Activated CD8-positive, alpha-beta T cell treated with anti-CD3 and anti-CD28 coated beads for 36 hours (primary cell): ENCODE measurements at regions not wholly inside any gene's neighbourhood (a gene's known extent, or its start where the extent isn't known, plus 50 kb on each side); places are given as distances from the start of the nearest gene placed in this dataset.

Source experiments
- ATAC-seq: fragments of 200-7000 bp; cut with Tn5 transposase; one replicate; pipeline ENCODE4 v1.10.0; 2021; ENCODE audit warnings: mild to moderate bottlenecking, moderate library complexity
- CTCF ChIA-PET: fragments of 350-600 bp; sonication (Branson Sonifier 250); formaldehyde crosslinking; loops from one replicate; lab custom pipeline; 2021; ENCODE audit warnings: antibody characterized with exemption; lab: Charles Lee
- POLR2A ChIA-PET: fragments of 350-600 bp; sonication (Branson Sonifier 250); formaldehyde crosslinking; loops from one replicate; lab custom pipeline; 2021; ENCODE audit warnings: antibody characterized with exemption; lab: Charles Lee
- DNase-seq: peaks from one replicate; pipeline ENCODE4 v3.0.0-alpha.2; 2020
- H3K27ac Mint-ChIP-seq: one replicate; pipeline ENCODE4 v1.8.0; 2021; ENCODE audit warnings: mild to moderate bottlenecking, mixed read lengths
- H3K27me3 Mint-ChIP-seq: one replicate; pipeline ENCODE4 v1.8.0; 2021; ENCODE audit warnings: mixed read lengths
- H3K36me3 Mint-ChIP-seq: one replicate; pipeline ENCODE4 v1.8.0; 2021; ENCODE audit warnings: low read depth, mixed read lengths
- H3K4me1 Mint-ChIP-seq: one replicate; pipeline ENCODE4 v1.8.0; 2021; ENCODE audit warnings: low read depth, mixed read lengths
- H3K4me3 Mint-ChIP-seq: one replicate; pipeline ENCODE4 v1.8.0; 2021; ENCODE audit warnings: mild to moderate bottlenecking, moderate library complexity, mixed read lengths
- H3K9me3 Mint-ChIP-seq: one replicate; pipeline ENCODE4 v1.8.0; 2021; ENCODE audit warnings: mixed read lengths
- intact Hi-C: fragments of 100-400 bp; cut with micrococcal nuclease; formaldehyde crosslinking; loops from one replicate; pipeline ENCODE4 v1.10.0; 2022
- TF ChIP-seq, protein P1 (sequence below): fragments of 200-600 bp; IDR thresholded peaks from one replicate; pipeline ENCODE4 v1.8.0; 2022; ENCODE audit warnings: antibody characterized with exemption, mild to moderate bottlenecking

DNA sequence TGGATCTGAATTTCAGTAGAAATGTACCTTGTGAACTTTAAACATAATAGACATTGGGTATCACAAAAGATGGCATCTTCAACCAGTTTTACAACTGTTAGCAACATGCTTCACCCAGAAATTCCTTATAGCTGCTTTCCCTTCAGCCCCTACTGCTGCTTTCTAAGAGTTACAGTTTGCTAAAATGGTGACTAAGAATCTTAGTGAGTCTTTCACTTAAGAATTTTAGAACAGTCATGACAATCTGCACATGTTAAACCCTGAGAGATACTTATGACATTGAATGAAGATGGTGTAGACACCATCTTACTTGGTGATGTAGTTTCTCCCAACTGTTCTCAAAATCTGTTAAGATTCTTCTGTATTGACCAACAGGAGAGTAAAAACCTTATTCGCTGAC lies 129.7 kb upstream of the UBE2E1 start:
- intact Hi-C loops, result no loop called here
- ChIA-PET POLR2A (interaction anchor here (0.8 kb wide), 1 partner anchor 14 kb away, joined by 4 read pairs; no protein-coding TSS in a partner anchor), CTCF (no interaction called here)
- Mint-ChIP-seq H3K4me1 (no peaks in the 10 kb centered on the region), H3K27me3 (peaks cover 8% of the 10 kb centered on the region), H3K36me3 (no peaks in the 10 kb centered on the region), H3K27ac (no peak overlapping the region), H3K4me3 (no peak overlapping the region), H3K9me3 (no peaks in the 10 kb centered on the region)
- ATAC-seq (no peak), DNase-seq (no peak)
- TF ChIP-seq, protein P1, sequence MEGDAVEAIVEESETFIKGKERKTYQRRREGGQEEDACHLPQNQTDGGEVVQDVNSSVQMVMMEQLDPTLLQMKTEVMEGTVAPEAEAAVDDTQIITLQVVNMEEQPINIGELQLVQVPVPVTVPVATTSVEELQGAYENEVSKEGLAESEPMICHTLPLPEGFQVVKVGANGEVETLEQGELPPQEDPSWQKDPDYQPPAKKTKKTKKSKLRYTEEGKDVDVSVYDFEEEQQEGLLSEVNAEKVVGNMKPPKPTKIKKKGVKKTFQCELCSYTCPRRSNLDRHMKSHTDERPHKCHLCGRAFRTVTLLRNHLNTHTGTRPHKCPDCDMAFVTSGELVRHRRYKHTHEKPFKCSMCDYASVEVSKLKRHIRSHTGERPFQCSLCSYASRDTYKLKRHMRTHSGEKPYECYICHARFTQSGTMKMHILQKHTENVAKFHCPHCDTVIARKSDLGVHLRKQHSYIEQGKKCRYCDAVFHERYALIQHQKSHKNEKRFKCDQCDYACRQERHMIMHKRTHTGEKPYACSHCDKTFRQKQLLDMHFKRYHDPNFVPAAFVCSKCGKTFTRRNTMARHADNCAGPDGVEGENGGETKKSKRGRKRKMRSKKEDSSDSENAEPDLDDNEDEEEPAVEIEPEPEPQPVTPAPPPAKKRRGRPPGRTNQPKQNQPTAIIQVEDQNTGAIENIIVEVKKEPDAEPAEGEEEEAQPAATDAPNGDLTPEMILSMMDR, result no peak

DNA sequence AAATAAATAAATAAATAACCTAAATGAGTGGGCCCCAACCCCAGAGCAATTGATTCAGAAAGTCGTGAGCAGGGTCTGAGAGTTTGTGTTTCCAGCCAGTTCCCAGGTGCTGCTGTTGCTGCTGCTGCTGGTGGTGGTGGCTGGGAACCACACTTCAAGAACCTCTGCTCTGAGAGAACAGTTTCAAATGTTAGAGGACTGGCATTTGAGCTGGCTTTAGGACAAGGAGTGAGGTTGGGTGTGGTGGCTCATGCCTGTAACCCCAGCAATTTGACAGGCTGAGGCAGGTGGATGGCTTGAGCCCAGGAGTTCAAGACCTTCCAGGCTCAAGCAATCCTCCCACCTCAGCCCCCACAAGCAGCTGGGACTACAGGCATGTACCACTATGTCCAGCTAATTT lies 123.1 kb upstream of the UBE2E1 start:
- intact Hi-C loops, result no loop called here
- Mint-ChIP-seq H3K4me1 (no peaks in the 10 kb centered on the region), H3K9me3 (no peaks in the 10 kb centered on the region), H3K36me3 (no peaks in the 10 kb centered on the region), H3K27ac (no peak overlapping the region), H3K27me3 (no peaks in the 10 kb centered on the region), H3K4me3 (no peak overlapping the region)
- DNase-seq, result no peak
- TF ChIP-seq, protein P1, result no peak
- no peak for ATAC-seq
- POLR2A ChIA-PET, result no interaction called here
- CTCF ChIA-PET, result no interaction called here

DNA sequence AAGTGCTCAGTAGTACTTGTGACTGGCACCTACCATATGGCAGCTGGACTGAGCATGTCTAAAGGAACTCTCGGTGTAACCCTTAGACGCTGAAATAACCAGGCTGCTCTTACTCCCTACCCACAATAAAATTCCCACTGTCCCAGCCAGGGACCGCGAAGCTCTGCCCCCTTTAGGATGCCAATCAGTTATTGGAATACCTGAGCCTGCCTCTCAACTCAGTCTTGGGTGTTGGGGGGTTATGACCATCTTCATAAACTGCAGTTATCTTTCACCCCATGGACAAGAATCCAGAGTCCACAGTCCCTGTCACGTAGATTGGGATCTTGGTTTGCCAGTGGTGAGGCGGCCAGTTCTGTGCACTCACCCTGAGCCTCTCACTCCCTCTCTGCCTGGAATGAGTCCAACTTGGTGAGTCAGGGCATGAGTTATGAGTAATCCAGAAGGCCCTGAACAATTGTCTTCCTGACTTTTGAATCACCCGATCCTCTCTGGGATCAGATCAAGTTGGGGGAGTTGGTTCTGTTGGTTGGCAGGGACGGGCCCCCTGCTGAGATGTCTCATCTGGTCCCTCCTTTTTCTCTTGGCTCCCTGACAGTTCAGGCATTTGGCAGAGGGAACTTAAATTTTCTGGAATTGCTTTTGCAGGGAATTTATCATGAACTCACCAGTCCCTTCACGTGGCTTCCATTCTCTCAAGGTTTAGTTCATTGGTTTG lies 120.1 kb upstream of the UBE2E1 start:
- H3K4me3 Mint-ChIP-seq, result no peak overlapping the region
- no peak for ATAC-seq
- ChIA-PET POLR2A (no interaction called here), CTCF (no interaction called here)
- H3K36me3 Mint-ChIP-seq, result no peaks in the 10 kb centered on the region
- H3K9me3 Mint-ChIP-seq, result peaks cover 9% of the 10 kb centered on the region
- no peaks in the 10 kb centered on the region for H3K4me1 Mint-ChIP-seq
- TF ChIP-seq, protein P1, result no peak
- peak; percentile 16 for DNase-seq
- intact Hi-C loops, result no loop called here
- H3K27me3 Mint-ChIP-seq, result no peaks in the 10 kb centered on the region
- H3K27ac Mint-ChIP-seq, result no peak overlapping the region

DNA sequence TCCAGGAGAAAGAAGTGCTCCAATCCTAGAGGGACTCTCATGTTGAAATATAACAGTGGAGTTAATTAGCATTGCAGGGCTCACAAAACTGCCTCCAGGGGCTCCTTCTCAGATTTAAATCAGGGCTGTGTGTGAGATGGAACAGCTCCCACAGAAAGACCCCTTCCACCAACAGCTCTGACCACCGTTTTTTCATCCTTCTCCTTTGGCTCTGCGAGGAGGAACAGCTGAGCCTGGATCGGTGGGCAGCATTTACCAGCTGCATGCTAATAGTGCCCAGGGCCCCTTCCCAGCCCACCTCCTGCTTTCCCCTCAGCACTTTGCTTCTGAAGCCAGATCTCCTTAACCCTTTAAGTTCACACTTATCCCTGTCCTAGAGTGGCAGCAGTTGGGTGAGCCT lies 119.2 kb upstream of the UBE2E1 start:
- H3K27me3 Mint-ChIP-seq, result no peaks in the 10 kb centered on the region
- no peak overlapping the region for H3K4me3 Mint-ChIP-seq
- CTCF ChIA-PET, result no interaction called here
- H3K27ac Mint-ChIP-seq, result no peak overlapping the region
- no peaks in the 10 kb centered on the region for H3K36me3 Mint-ChIP-seq
- intact Hi-C loops, result no loop called here
- DNase-seq (no peak), ATAC-seq (no peak)
- POLR2A ChIA-PET, result no interaction called here
- TF ChIP-seq, protein P1, result no peak
- peaks cover 6% of the 10 kb centered on the region for H3K4me1 Mint-ChIP-seq
- peaks cover 9% of the 10 kb centered on the region for H3K9me3 Mint-ChIP-seq

DNA sequence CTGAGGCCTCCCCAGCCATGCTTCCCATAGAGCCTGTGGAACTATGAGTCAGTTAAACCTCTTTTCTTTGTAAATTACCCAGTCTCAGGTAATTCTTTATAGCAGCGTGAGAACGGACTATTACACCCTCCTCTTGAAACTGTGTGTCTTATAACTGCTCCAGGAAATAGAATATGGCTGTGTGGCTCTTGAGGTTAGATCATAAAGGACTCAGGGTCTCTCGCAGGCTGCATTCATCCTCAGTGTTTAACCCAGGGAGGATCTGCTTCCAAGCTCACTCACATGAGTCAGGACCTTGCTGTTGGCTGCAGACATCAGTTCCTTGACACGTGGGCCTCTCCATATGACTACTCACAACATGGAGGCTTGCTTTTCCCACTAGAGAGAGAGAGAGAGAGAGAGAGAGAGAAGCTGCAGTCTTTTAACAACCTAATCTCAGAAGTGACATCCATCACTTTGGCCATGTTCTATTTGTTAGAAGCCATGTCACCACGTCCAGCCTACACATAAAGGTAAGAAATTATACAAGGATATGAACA lies 114.3 kb upstream of the UBE2E1 start:
- Mint-ChIP-seq H3K4me1 (peaks cover 10% of the 10 kb centered on the region), H3K36me3 (no peaks in the 10 kb centered on the region), H3K27ac (no peak overlapping the region), H3K27me3 (no peaks in the 10 kb centered on the region), H3K9me3 (peaks cover 9% of the 10 kb centered on the region), H3K4me3 (no peak overlapping the region)
- ATAC-seq (no peak), DNase-seq (no peak)
- ChIA-PET CTCF (no interaction called here), POLR2A (interaction anchor here (0.9 kb wide), 1 partner anchor 21 kb away, joined by 3 read pairs; no protein-coding TSS in a partner anchor)
- TF ChIP-seq, protein P1, result no peak
- intact Hi-C loops, result no loop called here
